CD14-positive monocyte (primary cell): ENCODE measurements at regions not wholly inside any gene's neighbourhood (a gene's known extent, or its start where the extent isn't known, plus 50 kb on each side); places are given as distances from the start of the nearest gene placed in this dataset.

Source experiments
- DNase-seq, 3 donors: peaks; one replicate each; pipeline ENCODE4 v3.0.0-alpha.2; 2011 to 2022
- H2AFZ ChIP-seq: 2 replicates; pipeline ENCODE4 v1.6.0; 2012; ENCODE audit warnings: mild to moderate bottlenecking, low read depth, low read length, inconsistent platforms; ENCODE audit not compliant: insufficient read depth, poor library complexity, severe bottlenecking
- H3K27ac ChIP-seq, 2 donors: 1 replicate in 1 of 2; 2 replicates in 1 of 2; pipeline ENCODE4 v1.5.1; 2012 to 2013; ENCODE audit warnings: low read length in 2 of 2, control low read depth in 1 of 2, inconsistent platforms in 1 of 2, low read depth in 1 of 2, mild to moderate bottlenecking in 1 of 2
- H3K27me3 ChIP-seq, 2 donors: one replicate each; pipeline versions ENCODE4 v1.6.0 to v1.6.1; 2011 to 2013; ENCODE audit warnings: low read length in 2 of 2; ENCODE audit not compliant: control insufficient read depth in 2 of 2, insufficient read depth in 2 of 2
- H3K36me3 ChIP-seq, 2 donors: replicated peaks in 1 of 2; 1 replicate in 1 of 2; 2 replicates in 1 of 2; pipeline versions ENCODE4 v1.5.1 to v1.6.1; 2012 to 2013; ENCODE audit warnings: low read length in 2 of 2, control low read depth in 1 of 2, inconsistent platforms in 1 of 2, mild to moderate bottlenecking in 1 of 2; ENCODE audit not compliant: insufficient read depth in 2 of 2, control insufficient read depth in 1 of 2
- H3K4me1 ChIP-seq, 2 donors: 1 replicate in 1 of 2; 2 replicates in 1 of 2; pipeline versions ENCODE4 v1.5.1 to v1.6.1; 2012 to 2013; ENCODE audit warnings: low read length in 2 of 2, control low read depth in 1 of 2, inconsistent platforms in 1 of 2, mild to moderate bottlenecking in 1 of 2, moderate library complexity in 1 of 2; ENCODE audit not compliant: insufficient read depth in 2 of 2, control insufficient read depth in 1 of 2
- H3K4me2 ChIP-seq: replicated peaks from 2 replicates; pipeline ENCODE3; 2012; ENCODE audit warnings: low read length, moderate library complexity, mild to moderate bottlenecking; ENCODE audit not compliant: poor library complexity, severe bottlenecking; ENCODE audit errors: extremely low read depth
- H3K4me3 ChIP-seq, 3 experiments: fragments of 200-600 bp in 1 of 3; sonication (generic) in 1 of 3; replicated peaks in 1 of 3; 1 replicate in 2 of 3; 2 replicates in 1 of 3; pipeline ENCODE4 v1.5.1; 2011 to 2013; ENCODE audit warnings: low read length in 3 of 3, mild to moderate bottlenecking in 3 of 3, control low read depth in 2 of 3, low read depth in 2 of 3, inconsistent platforms in 1 of 3, moderate library complexity in 1 of 3
- H3K79me2 ChIP-seq: 2 replicates; pipeline ENCODE4 v1.6.0; 2012; ENCODE audit warnings: mild to moderate bottlenecking, control low read depth, inconsistent platforms, low read length, moderate library complexity; ENCODE audit not compliant: insufficient read depth
- H3K9ac ChIP-seq: 2 replicates; pipeline ENCODE4 v1.6.0; 2017; ENCODE audit warnings: low read length, mild to moderate bottlenecking; ENCODE audit not compliant: insufficient read depth, poor library complexity, severe bottlenecking
- H3K9me3 ChIP-seq, 2 donors: replicated peaks in 1 of 2; 1 replicate in 1 of 2; 2 replicates in 1 of 2; pipeline versions ENCODE4 v1.5.1 to v1.6.1; 2012 to 2013; ENCODE audit warnings: low read length in 2 of 2, control low read depth in 1 of 2; ENCODE audit not compliant: control insufficient read depth in 1 of 2, insufficient read depth in 1 of 2
- H4K20me1 ChIP-seq: 2 replicates; pipeline ENCODE4 v1.6.0; 2012; ENCODE audit warnings: mild to moderate bottlenecking, low read length, control low read depth, moderate library complexity; ENCODE audit not compliant: insufficient read depth
- H3K27ac Mint-ChIP-seq, 7 donors: one replicate each; pipeline ENCODE4 v1.8.0; 2020; ENCODE audit warnings: mild to moderate bottlenecking in 7 of 7, mixed read lengths in 7 of 7, moderate library complexity in 6 of 7, inconsistent platforms in 2 of 7
- H3K27me3 Mint-ChIP-seq, 3 donors: one replicate each; pipeline ENCODE4 v1.8.0; 2021 to 2022; ENCODE audit warnings: low read depth in 3 of 3, mild to moderate bottlenecking in 3 of 3, mixed read lengths in 3 of 3, moderate library complexity in 3 of 3, inconsistent platforms in 1 of 3
- H3K36me3 Mint-ChIP-seq, 2 donors: one replicate each; pipeline ENCODE4 v1.8.0; 2020; ENCODE audit warnings: mixed read lengths in 2 of 2, inconsistent platforms in 1 of 2, mild to moderate bottlenecking in 1 of 2
- H3K4me1 Mint-ChIP-seq: one replicate; pipeline ENCODE4 v1.8.0; 2020; ENCODE audit warnings: mild to moderate bottlenecking, mixed read lengths
- H3K4me3 Mint-ChIP-seq, 2 donors: one replicate each; pipeline ENCODE4 v1.8.0; 2020; ENCODE audit warnings: mild to moderate bottlenecking in 2 of 2, mixed read lengths in 2 of 2, moderate library complexity in 1 of 2
- H3K9me3 Mint-ChIP-seq, 7 donors: one replicate each; pipeline ENCODE4 v1.8.0; 2020 to 2022; ENCODE audit warnings: mixed read lengths in 7 of 7, mild to moderate bottlenecking in 6 of 7, moderate library complexity in 6 of 7, inconsistent platforms in 2 of 7
- CTCF ChIP-seq: fragments of 200-600 bp; IDR thresholded peaks from one replicate; pipeline ENCODE4 v1.8.0; 2022; ENCODE audit warnings: antibody characterized with exemption, mild to moderate bottlenecking
- WGBS: methylation state at CpG from one replicate; pipeline ENCODE4 v1.1.5; 2013; ENCODE audit warnings: missing lambda C conversion rate; ENCODE audit not compliant: insufficient coverage; 5-methylcytosine and 5-hydroxymethylcytosine counted together
- intact Hi-C, 2 donors: fragments of 100-400 bp; cut with micrococcal nuclease; formaldehyde crosslinking; loops; one replicate each; pipeline versions ENCODE4 v1.15.0 to v1.15.1; 2023

- H3K79me2 ChIP-seq = no peaks in the 10 kb centered on the region
- H3K4me1 ChIP-seq = no peaks in the 10 kb centered on the region
- no peaks in the 10 kb centered on the region for H3K27me3 ChIP-seq
- Mint-ChIP-seq H3K4me3 (no peak overlapping the region), H3K27ac (no peak overlapping the region), H3K9me3 (peaks cover 0 to 5% (median 0%) of the 10 kb centered on the region in 7 donors), H3K36me3 (no peaks in the 10 kb centered on the region), H3K27me3 (peaks cover 2 to 3% (median 3%) of the 10 kb centered on the region in 3 donors), H3K4me1 (no peaks in the 10 kb centered on the region)
- 100% methylated on average over 1 of the region's 2 CpGs for WGBS
- no peak overlapping the region for H3K4me2 ChIP-seq
- H4K20me1 ChIP-seq = no peaks in the 10 kb centered on the region
- no peak overlapping the region for H3K4me3 ChIP-seq
- H3K9me3 ChIP-seq = no peaks in the 10 kb centered on the region
- no peak for DNase-seq
- H3K36me3 ChIP-seq = no peaks in the 10 kb centered on the region
- H2AFZ ChIP-seq = no peak overlapping the region
- intact Hi-C loops = no loop called here
- no peak for TF ChIP-seq CTCF
- no peak overlapping the region for H3K9ac ChIP-seq
- no peak overlapping the region for H3K27ac ChIP-seq
These were observed 158.3 kb upstream of the KCNJ16 start for GRCh38 chr17:69916761-69917160.

GRCh38 chr17:69918164-69918563, 156.9 kb upstream of the KCNJ16 start:
- Histone ChIP-seq H3K9me3 (no peaks in the 10 kb centered on the region), H4K20me1 (no peaks in the 10 kb centered on the region), H2AFZ (no peak overlapping the region), H3K27ac (no peak overlapping the region), H3K36me3 (no peaks in the 10 kb centered on the region), H3K27me3 (no peaks in the 10 kb centered on the region), H3K4me3 (no peak overlapping the region), H3K79me2 (no peaks in the 10 kb centered on the region), H3K4me1 (no peaks in the 10 kb centered on the region), H3K9ac (no peak overlapping the region), H3K4me2 (no peak overlapping the region)
- Mint-ChIP-seq H3K36me3 (no peaks in the 10 kb centered on the region), H3K27me3 (peaks cover 2 to 5% (median 3%) of the 10 kb centered on the region in 3 donors), H3K4me3 (no peak overlapping the region), H3K27ac (no peak overlapping the region), H3K9me3 (peaks cover 0 to 5% (median 0%) of the 10 kb centered on the region in 7 donors), H3K4me1 (no peaks in the 10 kb centered on the region)
- TF ChIP-seq CTCF = no peak
- intact Hi-C loops = no loop called here
- no peak for DNase-seq
- no CpG with 5 or more reads among the region's 4 CpGs for WGBS
